Upper lobe of left lung (tissue), 4 donors: ENCODE measurements at regions not wholly inside any gene's neighbourhood (a gene's known extent, or its start where the extent isn't known, plus 50 kb on each side); places are given as distances from the start of the nearest gene placed in this dataset.

Experiments
- EP300 ChIP-seq, 4 donors: sonication (generic); formaldehyde crosslinking; IDR thresholded peaks; one replicate each; pipeline ENCODE4 v1.5.1; 2017; ENCODE audit warnings: antibody characterized with exemption in 4 of 4, control low read depth in 2 of 4
- POLR2A ChIP-seq, 4 donors: fragments of 450-650 bp; IDR thresholded peaks; one replicate each; pipeline ENCODE4 v1.5.1; 2016 to 2017; ENCODE audit warnings: antibody characterized with exemption in 4 of 4, mild to moderate bottlenecking in 2 of 4
- POLR2AphosphoS5 ChIP-seq, 2 donors: sonication (generic); formaldehyde crosslinking; IDR thresholded peaks; one replicate each; pipeline ENCODE4 v1.5.1; 2017; ENCODE audit warnings: antibody characterized with exemption in 2 of 2
- TF ChIP-seq, protein P1 (sequence below), 6 experiments: fragments of 450-650 bp in 4 of 6; fragments of 200-600 bp in 2 of 6; sonication (generic) in 2 of 6; IDR thresholded peaks; one replicate each; pipeline ENCODE4 v1.5.1; 2016 to 2019; ENCODE audit warnings: antibody characterized with exemption in 6 of 6

DNA sequence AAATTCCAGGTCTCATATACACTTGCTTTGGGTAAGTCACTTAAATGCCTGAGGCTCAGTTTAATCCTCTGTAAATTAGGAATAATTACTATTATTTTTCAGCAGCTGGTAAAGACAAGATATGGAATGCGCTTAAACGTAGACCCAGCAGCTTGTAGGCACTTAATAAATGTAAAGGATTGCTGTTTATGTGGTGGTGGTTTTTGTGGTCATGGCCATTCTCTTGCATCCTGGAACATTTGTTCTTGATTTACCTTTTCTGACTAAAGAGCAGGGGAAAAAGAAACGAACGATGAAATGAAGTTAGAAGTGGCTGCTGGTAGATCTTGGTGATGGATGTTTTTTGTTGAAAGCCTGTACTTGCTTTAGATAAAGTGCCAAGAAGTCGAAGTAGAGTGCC, 195.0 kb upstream of the FOXD3 start:
- TF ChIP-seq, protein P1, sequence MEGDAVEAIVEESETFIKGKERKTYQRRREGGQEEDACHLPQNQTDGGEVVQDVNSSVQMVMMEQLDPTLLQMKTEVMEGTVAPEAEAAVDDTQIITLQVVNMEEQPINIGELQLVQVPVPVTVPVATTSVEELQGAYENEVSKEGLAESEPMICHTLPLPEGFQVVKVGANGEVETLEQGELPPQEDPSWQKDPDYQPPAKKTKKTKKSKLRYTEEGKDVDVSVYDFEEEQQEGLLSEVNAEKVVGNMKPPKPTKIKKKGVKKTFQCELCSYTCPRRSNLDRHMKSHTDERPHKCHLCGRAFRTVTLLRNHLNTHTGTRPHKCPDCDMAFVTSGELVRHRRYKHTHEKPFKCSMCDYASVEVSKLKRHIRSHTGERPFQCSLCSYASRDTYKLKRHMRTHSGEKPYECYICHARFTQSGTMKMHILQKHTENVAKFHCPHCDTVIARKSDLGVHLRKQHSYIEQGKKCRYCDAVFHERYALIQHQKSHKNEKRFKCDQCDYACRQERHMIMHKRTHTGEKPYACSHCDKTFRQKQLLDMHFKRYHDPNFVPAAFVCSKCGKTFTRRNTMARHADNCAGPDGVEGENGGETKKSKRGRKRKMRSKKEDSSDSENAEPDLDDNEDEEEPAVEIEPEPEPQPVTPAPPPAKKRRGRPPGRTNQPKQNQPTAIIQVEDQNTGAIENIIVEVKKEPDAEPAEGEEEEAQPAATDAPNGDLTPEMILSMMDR (IDR thresholded peaks at IDR 0.05), result no peak
- TF ChIP-seq POLR2A (IDR thresholded peaks at IDR 0.05) (no peak), EP300 (IDR thresholded peaks at IDR 0.05) (no peak), POLR2AphosphoS5 (IDR thresholded peaks at IDR 0.05) (no peak)
